CMK (cell line): ENCODE measurements at regions not wholly inside any gene's neighbourhood (a gene's known extent, or its start where the extent isn't known, plus 50 kb on each side); places are given as distances from the start of the nearest gene placed in this dataset.
"Not testable (repeated sequence)": the region's sequence is repeated elsewhere in the genome, so short reads cannot be mapped to it uniquely, and the experiment has no call there.

Experiments
- DNase-seq: peaks from one replicate; pipeline ENCODE4 v3.0.0-alpha.2; 2010; ENCODE audit warnings: low read depth

GRCh38 chr4:37771771-37772170 is 54.7 kb upstream of the PGM2 start:
- no peak for DNase-seq

- DNase-seq: no peak
Measured at GRCh38 chr4:37770016-37770415, 56.5 kb upstream of the PGM2 start.

GRCh38 chr4:37769391-37769989 is 57.0 kb upstream of the PGM2 start:
- no peak for DNase-seq

- no peak for DNase-seq
Measured at GRCh38 chr4:37767546-37767945, 58.9 kb upstream of the PGM2 start.

- no peak for DNase-seq
Measured at GRCh38 chr4:37767019-37767418, 59.5 kb upstream of the PGM2 start.

GRCh38 chr4:37765741-37766140 is 60.7 kb upstream of the PGM2 start:
- no peak for DNase-seq

GRCh38 chr4:37763831-37764230 is 62.7 kb upstream of the PGM2 start:
- DNase-seq: no peak

- peak; percentile 53 for DNase-seq
Measured at GRCh38 chr4:37762991-37763368, 63.5 kb upstream of the PGM2 start.

GRCh38 chr4:37762294-37762990 is 64.0 kb upstream of the PGM2 start:
- no peak for DNase-seq

- DNase-seq: no peak
Measured at GRCh38 chr4:37760840-37761239, 65.6 kb upstream of the PGM2 start.

GRCh38 chr4:37759833-37760232 is 66.7 kb upstream of the PGM2 start:
- DNase-seq: no peak

- no peak for DNase-seq
Measured at GRCh38 chr4:37758226-37758625, 68.3 kb upstream of the PGM2 start.

- no peak for DNase-seq
Measured at GRCh38 chr4:37757761-37758160, 68.7 kb upstream of the PGM2 start.

GRCh38 chr4:37757121-37757520 is 69.4 kb upstream of the PGM2 start:
- no peak for DNase-seq

- DNase-seq: no peak
Measured at GRCh38 chr4:37754410-37755185, 68.4 kb upstream of the RELL1 start.

GRCh38 chr4:37749398-37749988 is 63.3 kb upstream of the RELL1 start:
- DNase-seq: no peak

- DNase-seq: no peak
Measured at GRCh38 chr4:37748485-37748884, 62.3 kb upstream of the RELL1 start.

GRCh38 chr4:37747772-37748330 is 61.7 kb upstream of the RELL1 start:
- DNase-seq: no peak

GRCh38 chr4:37746852-37747251 is 60.7 kb upstream of the RELL1 start:
- DNase-seq: not testable (repeated sequence)

- no peak for DNase-seq
Measured at GRCh38 chr4:37745946-37746345, 59.8 kb upstream of the RELL1 start.

- no peak for DNase-seq
Measured at GRCh38 chr4:37742149-37742548, 56.0 kb upstream of the RELL1 start.

GRCh38 chr4:37741564-37741963 is 55.4 kb upstream of the RELL1 start:
- no peak for DNase-seq

- DNase-seq: no peak
Measured at GRCh38 chr4:37740546-37740945, 54.4 kb upstream of the RELL1 start.
